GM12878 (cell line): ENCODE measurements at regions not wholly inside any gene's neighbourhood (a gene's known extent, or its start where the extent isn't known, plus 50 kb on each side); places are given as distances from the start of the nearest gene placed in this dataset.

ENCODE experiments used
- ATAC-seq: fragments of 200-7000 bp; cut with Tn5 transposase; 3 replicates; pipeline ENCODE4 v1.9.1; 2020; ENCODE audit warnings: mild to moderate bottlenecking, moderate library complexity
- BruUV-seq: library from RNA; stranded (reverse); fragments of 400-500 nt; replicated peaks from 2 replicates; lab custom pipeline; 2021; lab: Mats Ljungman, UMichigan
- CTCF ChIA-PET: fragments of 300-600 bp; sonication (Branson Sonifier 250); formaldehyde crosslinking; extraction: SDS; loops from one replicate; lab custom pipeline; 2021; ENCODE audit warnings: inconsistent platforms; lab: Yijun Ruan, JAX
- POLR2A ChIA-PET: fragments of 350-600 bp; formaldehyde crosslinking; extraction: SDS; loops from one replicate; lab custom pipeline; 2021; ENCODE audit warnings: inconsistent platforms; lab: Charles Lee
- RAD21 ChIA-PET: fragments of 300-600 bp; sonication (Branson Sonifier 250); formaldehyde crosslinking; loops from one replicate; lab custom pipeline; 2023; ENCODE audit warnings: antibody characterized with exemption; ENCODE audit not compliant: unreplicated experiment; lab: Charles Lee
- SMC1A ChIA-PET: fragments of 300-600 bp; sonication (Branson Sonifier 250); formaldehyde crosslinking; loops from one replicate; lab custom pipeline; 2023; ENCODE audit not compliant: unreplicated experiment, uncharacterized antibody; lab: Charles Lee
- DNase-seq: peaks from one replicate; pipeline ENCODE4 v3.0.0-alpha.2; 2011; ENCODE audit warnings: low read depth, low spot score
- FAIRE-seq: peaks from 3 replicates; lab custom pipeline; 2011; peaks lifted over from hg19 to GRCh38; lab: Jason Lieb, UNC
- H2AFZ ChIP-seq: 2 replicates; pipeline ENCODE4 v1.6.0; 2011; ENCODE audit warnings: low read depth, low read length, control low read depth; ENCODE audit not compliant: control insufficient read depth
- H3K27ac ChIP-seq: 2 replicates; pipeline ENCODE4 v1.5.1; 2011; ENCODE audit warnings: control low read depth; ENCODE audit not compliant: control insufficient read depth, insufficient read depth
- H3K27me3 ChIP-seq, 2 experiments: replicated peaks in 1 of 2; 2 replicates each; pipeline versions ENCODE4 v1.6.0 to v1.6.1; 2011; ENCODE audit warnings: low read length in 1 of 2; ENCODE audit not compliant: control insufficient read depth in 2 of 2, insufficient read depth in 2 of 2
- H3K36me3 ChIP-seq, 2 experiments: 2 replicates each; pipeline ENCODE4 v1.5.1; 2011; ENCODE audit warnings: low read length in 1 of 2; ENCODE audit not compliant: control insufficient read depth in 2 of 2, insufficient read depth in 2 of 2
- H3K4me1 ChIP-seq: 2 replicates; pipeline ENCODE4 v1.6.1; 2011; ENCODE audit warnings: mild to moderate bottlenecking, low read length, moderate library complexity, mixed read lengths; ENCODE audit not compliant: control insufficient read depth, insufficient read depth
- H3K4me2 ChIP-seq: 2 replicates; pipeline ENCODE4 v1.6.0; 2011; ENCODE audit warnings: control low read depth; ENCODE audit not compliant: control insufficient read depth, insufficient read depth
- H3K4me3 ChIP-seq: fragments of 200-600 bp; sonication (generic); 2 replicates; pipeline ENCODE4 v1.5.1; 2016
- H3K79me2 ChIP-seq: 2 replicates; pipeline ENCODE4 v1.6.0; 2011; ENCODE audit warnings: low read length; ENCODE audit not compliant: control insufficient read depth, insufficient read depth
- H3K9ac ChIP-seq: 2 replicates; pipeline ENCODE4 v1.8.0; 2011; ENCODE audit warnings: low read length, control low read depth, mixed read lengths; ENCODE audit not compliant: control insufficient read depth, insufficient read depth
- H3K9me3 ChIP-seq: replicated peaks from 3 replicates; pipeline ENCODE4 v1.5.1; 2011; ENCODE audit warnings: mild to moderate bottlenecking, low read length; ENCODE audit not compliant: control insufficient read depth, insufficient read depth
- H4K20me1 ChIP-seq: 2 replicates; pipeline ENCODE4 v1.6.0; 2011; ENCODE audit not compliant: control insufficient read depth, insufficient read depth
- NBN ChIP-seq: fragments of 450-650 bp; IDR thresholded peaks from 2 replicates; pipeline ENCODE4 v1.6.1; 2016
- ZNF274 ChIP-seq: IDR thresholded peaks from one replicate; pipeline ENCODE4 v1.8.0; 2011; ENCODE audit not compliant: insufficient read length, insufficient read depth
- ZNF384 ChIP-seq: IDR thresholded peaks from 2 replicates; pipeline ENCODE4 v1.6.1; 2012; ENCODE audit warnings: low read depth, mild to moderate bottlenecking, low read length, improper control_type of control experiment, borderline replicate concordance
- WGBS: methylation state at CpG from one replicate; pipeline ENCODE4 v1.1.6; 2016; ENCODE audit warnings: low lambda C conversion rate; ENCODE audit not compliant: insufficient replicate concordance, insufficient coverage; ENCODE audit errors: missing lambda C conversion rate; 5-methylcytosine and 5-hydroxymethylcytosine counted together
- in situ Hi-C: fragments of 300-500 bp; cut with MboI; formaldehyde crosslinking; loops from 9 replicates; pipeline ENCODE4 v1.14.3; 2018; ENCODE audit warnings: mixed read lengths
- intact Hi-C: fragments of 100-400 bp; cut with micrococcal nuclease; formaldehyde crosslinking; loops from one replicate; pipeline ENCODE4 v1.14.2; 2022; ENCODE audit not compliant: unreplicated experiment
- TF ChIP-seq, protein P1 (sequence below): fragments of 450-650 bp; IDR thresholded peaks from 2 replicates; pipeline ENCODE4 v1.6.1; 2017; ENCODE audit warnings: mild to moderate bottlenecking, moderate library complexity

DNA sequence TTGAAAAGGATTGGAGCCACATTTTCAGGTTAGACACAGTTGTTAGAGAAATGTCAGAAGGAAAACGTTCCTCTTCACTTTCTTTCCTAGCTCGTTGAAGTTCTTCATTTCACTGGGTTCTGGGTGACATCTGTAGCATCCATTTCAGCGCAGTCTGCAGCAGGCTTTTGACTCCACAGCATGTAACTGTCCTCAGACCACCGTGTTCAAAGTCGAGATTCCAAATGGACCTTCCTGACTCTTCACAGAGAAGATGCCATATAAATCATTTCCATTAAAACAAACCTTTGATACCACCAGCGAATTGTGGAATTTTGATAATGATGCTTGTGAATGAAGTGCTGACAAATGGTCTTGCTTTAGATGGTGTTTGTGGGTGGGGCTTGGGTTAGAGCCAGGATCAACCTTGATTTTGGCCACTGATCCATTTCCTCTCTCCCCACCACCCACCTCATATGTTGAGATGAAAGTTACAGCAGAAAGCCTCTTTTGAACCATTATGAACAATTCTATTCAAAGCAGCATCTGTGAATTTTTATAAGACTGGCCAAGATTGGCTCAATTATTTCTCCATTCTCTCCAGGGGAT, 185.3 kb upstream of the PREP start:
- in situ Hi-C loops (no loop called here), intact Hi-C loops (no loop called here)
- H3K4me1 ChIP-seq: peaks cover 3% of the 10 kb centered on the region; the same call in 1 of the 2 replicates
- TF ChIP-seq ZNF274 (no peak), ZNF384 (no peak), NBN (no peak)
- TF ChIP-seq, protein P1, sequence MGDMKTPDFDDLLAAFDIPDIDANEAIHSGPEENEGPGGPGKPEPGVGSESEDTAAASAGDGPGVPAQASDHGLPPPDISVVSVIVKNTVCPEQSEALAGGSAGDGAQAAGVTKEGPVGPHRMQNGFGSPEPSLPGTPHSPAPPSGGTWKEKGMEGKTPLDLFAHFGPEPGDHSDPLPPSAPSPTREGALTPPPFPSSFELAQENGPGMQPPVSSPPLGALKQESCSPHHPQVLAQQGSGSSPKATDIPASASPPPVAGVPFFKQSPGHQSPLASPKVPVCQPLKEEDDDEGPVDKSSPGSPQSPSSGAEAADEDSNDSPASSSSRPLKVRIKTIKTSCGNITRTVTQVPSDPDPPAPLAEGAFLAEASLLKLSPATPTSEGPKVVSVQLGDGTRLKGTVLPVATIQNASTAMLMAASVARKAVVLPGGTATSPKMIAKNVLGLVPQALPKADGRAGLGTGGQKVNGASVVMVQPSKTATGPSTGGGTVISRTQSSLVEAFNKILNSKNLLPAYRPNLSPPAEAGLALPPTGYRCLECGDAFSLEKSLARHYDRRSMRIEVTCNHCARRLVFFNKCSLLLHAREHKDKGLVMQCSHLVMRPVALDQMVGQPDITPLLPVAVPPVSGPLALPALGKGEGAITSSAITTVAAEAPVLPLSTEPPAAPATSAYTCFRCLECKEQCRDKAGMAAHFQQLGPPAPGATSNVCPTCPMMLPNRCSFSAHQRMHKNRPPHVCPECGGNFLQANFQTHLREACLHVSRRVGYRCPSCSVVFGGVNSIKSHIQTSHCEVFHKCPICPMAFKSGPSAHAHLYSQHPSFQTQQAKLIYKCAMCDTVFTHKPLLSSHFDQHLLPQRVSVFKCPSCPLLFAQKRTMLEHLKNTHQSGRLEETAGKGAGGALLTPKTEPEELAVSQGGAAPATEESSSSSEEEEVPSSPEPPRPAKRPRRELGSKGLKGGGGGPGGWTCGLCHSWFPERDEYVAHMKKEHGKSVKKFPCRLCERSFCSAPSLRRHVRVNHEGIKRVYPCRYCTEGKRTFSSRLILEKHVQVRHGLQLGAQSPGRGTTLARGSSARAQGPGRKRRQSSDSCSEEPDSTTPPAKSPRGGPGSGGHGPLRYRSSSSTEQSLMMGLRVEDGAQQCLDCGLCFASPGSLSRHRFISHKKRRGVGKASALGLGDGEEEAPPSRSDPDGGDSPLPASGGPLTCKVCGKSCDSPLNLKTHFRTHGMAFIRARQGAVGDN: no peak
- RAD21 ChIA-PET: no interaction called here
- no peak overlapping the region; the same call in 1 of the 2 replicates for H2AFZ ChIP-seq
- no peak overlapping the region for H3K9ac ChIP-seq
- H3K27ac ChIP-seq: no peak overlapping the region
- H3K4me2 ChIP-seq: no peak overlapping the region
- H3K27me3 ChIP-seq: no peaks in the 10 kb centered on the region
- SMC1A ChIA-PET: interaction anchor here (0.5 to 2.9 kb wide), 4 partner anchors 10 to 109 kb away, joined by 3 to 10 read pairs (median 5); no protein-coding TSS in a partner anchor
- no peaks in the 10 kb centered on the region for H3K36me3 ChIP-seq
- 57% methylated on average over 6 of the region's 6 CpGs for WGBS
- no TSS peak for BruUV-seq
- H3K4me3 ChIP-seq: no peak overlapping the region
- DNase-seq: no peak
- POLR2A ChIA-PET: interaction anchor here (0.8 to 1.8 kb wide), 2 partner anchors 16 to 18 kb away, joined by 3 to 8 read pairs; no protein-coding TSS in a partner anchor
- CTCF ChIA-PET: no interaction called here
- H3K9me3 ChIP-seq: peaks cover 1% of the 10 kb centered on the region; the same call in 2 of the 3 replicates
- H3K79me2 ChIP-seq: no peaks in the 10 kb centered on the region
- no peak for ATAC-seq
- FAIRE-seq: no peak
- H4K20me1 ChIP-seq: no peaks in the 10 kb centered on the region
